ENCODE measurements at regions not wholly inside any gene's neighbourhood (a gene's known extent, or its start where the extent isn't known, plus 50 kb on each side); places are given as distances from the start of the nearest gene placed in this dataset.

- no peak for TF ChIP-seq CTCF (IDR thresholded peaks at IDR 0.05)
- TF ChIP-seq EP300 (IDR thresholded peaks at IDR 0.05), result no peak
These were observed 117.6 kb upstream of the CDH4 start for GRCh38 chr20:61134296-61135030.
